NOMO-1 (cell line): ENCODE measurements at regions not wholly inside any gene's neighbourhood (a gene's known extent, or its start where the extent isn't known, plus 50 kb on each side); places are given as distances from the start of the nearest gene placed in this dataset.

Experiments
- DNase-seq, 2 experiments: peaks; one replicate each; lab custom pipeline; 2025; ENCODE audit not compliant: unreplicated experiment in 2 of 2; lab: John Stamatoyannopoulos, UW

- DNase-seq, result no peak
These were observed 86.6 kb downstream of the BOD1 start for GRCh38 chr5:173529861-173530260.

- DNase-seq, result no peak
These were observed 88.8 kb downstream of the BOD1 start for GRCh38 chr5:173527671-173528070.

- DNase-seq, result no peak
These were observed 92.3 kb downstream of the BOD1 start for GRCh38 chr5:173524136-173524535.

GRCh38 chr5:173523388-173523787 lies 93.1 kb downstream of the BOD1 start:
- no peak for DNase-seq

GRCh38 chr5:173522518-173522917 lies 93.9 kb downstream of the BOD1 start:
- no peak for DNase-seq

GRCh38 chr5:173518856-173519255 lies 97.6 kb downstream of the BOD1 start:
- DNase-seq, result no peak

GRCh38 chr5:173517648-173518047 lies 98.8 kb downstream of the BOD1 start:
- no peak for DNase-seq

- no peak for DNase-seq
These were observed 100.9 kb downstream of the BOD1 start for GRCh38 chr5:173515526-173515925.

- DNase-seq, result no peak
These were observed 101.8 kb downstream of the BOD1 start for GRCh38 chr5:173514661-173515060.

GRCh38 chr5:173513521-173513991 lies 102.9 kb downstream of the BOD1 start:
- no peak for DNase-seq

- no peak for DNase-seq
These were observed 103.6 kb downstream of the BOD1 start for GRCh38 chr5:173512637-173513435.

GRCh38 chr5:173509060-173509459 lies 107.4 kb downstream of the BOD1 start:
- DNase-seq, result no peak

- no peak for DNase-seq
These were observed 109.3 kb downstream of the BOD1 start for GRCh38 chr5:173507171-173507570.

- no peak for DNase-seq
These were observed 110.8 kb downstream of the BOD1 start for GRCh38 chr5:173505634-173506033.

GRCh38 chr5:173501922-173502321 lies 114.5 kb downstream of the BOD1 start:
- DNase-seq, result no peak

GRCh38 chr5:173501271-173501670 lies 115.2 kb downstream of the BOD1 start:
- DNase-seq, result no peak

GRCh38 chr5:173500213-173500560 lies 116.3 kb downstream of the BOD1 start:
- no peak for DNase-seq

- DNase-seq, result no peak
These were observed 116.8 kb downstream of the BOD1 start for GRCh38 chr5:173499471-173500212.

- no peak for DNase-seq
These were observed 117.5 kb downstream of the BOD1 start for GRCh38 chr5:173498739-173499470.

GRCh38 chr5:173498286-173498685 lies 118.2 kb downstream of the BOD1 start:
- no peak for DNase-seq

GRCh38 chr5:173497685-173498084 lies 118.8 kb downstream of the BOD1 start:
- no peak for DNase-seq

GRCh38 chr5:173496883-173497255 lies 119.6 kb downstream of the BOD1 start:
- no peak for DNase-seq
